ENCODE measurements at regions not wholly inside any gene's neighbourhood (a gene's known extent, or its start where the extent isn't known, plus 50 kb on each side); places are given as distances from the start of the nearest gene placed in this dataset.

- TF ChIP-seq, protein P1, sequence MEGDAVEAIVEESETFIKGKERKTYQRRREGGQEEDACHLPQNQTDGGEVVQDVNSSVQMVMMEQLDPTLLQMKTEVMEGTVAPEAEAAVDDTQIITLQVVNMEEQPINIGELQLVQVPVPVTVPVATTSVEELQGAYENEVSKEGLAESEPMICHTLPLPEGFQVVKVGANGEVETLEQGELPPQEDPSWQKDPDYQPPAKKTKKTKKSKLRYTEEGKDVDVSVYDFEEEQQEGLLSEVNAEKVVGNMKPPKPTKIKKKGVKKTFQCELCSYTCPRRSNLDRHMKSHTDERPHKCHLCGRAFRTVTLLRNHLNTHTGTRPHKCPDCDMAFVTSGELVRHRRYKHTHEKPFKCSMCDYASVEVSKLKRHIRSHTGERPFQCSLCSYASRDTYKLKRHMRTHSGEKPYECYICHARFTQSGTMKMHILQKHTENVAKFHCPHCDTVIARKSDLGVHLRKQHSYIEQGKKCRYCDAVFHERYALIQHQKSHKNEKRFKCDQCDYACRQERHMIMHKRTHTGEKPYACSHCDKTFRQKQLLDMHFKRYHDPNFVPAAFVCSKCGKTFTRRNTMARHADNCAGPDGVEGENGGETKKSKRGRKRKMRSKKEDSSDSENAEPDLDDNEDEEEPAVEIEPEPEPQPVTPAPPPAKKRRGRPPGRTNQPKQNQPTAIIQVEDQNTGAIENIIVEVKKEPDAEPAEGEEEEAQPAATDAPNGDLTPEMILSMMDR (IDR thresholded peaks at IDR 0.05; ENCODE audit: low read length), result no peak
- TF ChIP-seq EZH2 (IDR thresholded peaks at IDR 0.05; ENCODE audit: borderline replicate concordance, low read length), result no peak
Measured at GRCh38 chr12:17642340-17642650, 447.7 kb downstream of the RERGL start.
